ENCODE measurements at regions not wholly inside any gene's neighbourhood (a gene's known extent, or its start where the extent isn't known, plus 50 kb on each side); places are given as distances from the start of the nearest gene placed in this dataset.

DNA sequence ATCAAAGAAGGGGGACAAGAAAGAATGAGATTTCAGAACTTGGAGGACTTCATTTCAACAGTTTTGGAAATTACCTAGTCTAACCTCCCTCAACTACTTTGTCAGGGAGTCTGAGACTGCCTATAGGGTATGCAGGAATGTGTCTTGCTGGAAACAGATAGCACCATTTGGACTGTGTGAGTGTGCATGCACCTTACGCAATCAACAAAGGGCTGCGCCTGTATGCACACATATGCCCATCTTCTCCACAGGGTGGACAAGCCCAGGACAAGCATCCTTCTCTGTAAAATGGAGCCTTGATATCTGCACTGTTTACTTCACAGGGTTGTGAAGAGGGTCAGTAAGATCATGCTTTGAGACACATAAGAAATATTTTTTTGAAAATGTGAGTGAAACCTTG lies 305.7 kb upstream of the ASIC2 start:
- TF ChIP-seq, protein P1, sequence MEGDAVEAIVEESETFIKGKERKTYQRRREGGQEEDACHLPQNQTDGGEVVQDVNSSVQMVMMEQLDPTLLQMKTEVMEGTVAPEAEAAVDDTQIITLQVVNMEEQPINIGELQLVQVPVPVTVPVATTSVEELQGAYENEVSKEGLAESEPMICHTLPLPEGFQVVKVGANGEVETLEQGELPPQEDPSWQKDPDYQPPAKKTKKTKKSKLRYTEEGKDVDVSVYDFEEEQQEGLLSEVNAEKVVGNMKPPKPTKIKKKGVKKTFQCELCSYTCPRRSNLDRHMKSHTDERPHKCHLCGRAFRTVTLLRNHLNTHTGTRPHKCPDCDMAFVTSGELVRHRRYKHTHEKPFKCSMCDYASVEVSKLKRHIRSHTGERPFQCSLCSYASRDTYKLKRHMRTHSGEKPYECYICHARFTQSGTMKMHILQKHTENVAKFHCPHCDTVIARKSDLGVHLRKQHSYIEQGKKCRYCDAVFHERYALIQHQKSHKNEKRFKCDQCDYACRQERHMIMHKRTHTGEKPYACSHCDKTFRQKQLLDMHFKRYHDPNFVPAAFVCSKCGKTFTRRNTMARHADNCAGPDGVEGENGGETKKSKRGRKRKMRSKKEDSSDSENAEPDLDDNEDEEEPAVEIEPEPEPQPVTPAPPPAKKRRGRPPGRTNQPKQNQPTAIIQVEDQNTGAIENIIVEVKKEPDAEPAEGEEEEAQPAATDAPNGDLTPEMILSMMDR (IDR thresholded peaks at IDR 0.05): no peak
- no peak for TF ChIP-seq POLR2A (IDR thresholded peaks at IDR 0.05)

Data from esophagus squamous epithelium (tissue), 4 donors.